ENCODE measurements at regions not wholly inside any gene's neighbourhood (a gene's known extent, or its start where the extent isn't known, plus 50 kb on each side); places are given as distances from the start of the nearest gene placed in this dataset.

DNA sequence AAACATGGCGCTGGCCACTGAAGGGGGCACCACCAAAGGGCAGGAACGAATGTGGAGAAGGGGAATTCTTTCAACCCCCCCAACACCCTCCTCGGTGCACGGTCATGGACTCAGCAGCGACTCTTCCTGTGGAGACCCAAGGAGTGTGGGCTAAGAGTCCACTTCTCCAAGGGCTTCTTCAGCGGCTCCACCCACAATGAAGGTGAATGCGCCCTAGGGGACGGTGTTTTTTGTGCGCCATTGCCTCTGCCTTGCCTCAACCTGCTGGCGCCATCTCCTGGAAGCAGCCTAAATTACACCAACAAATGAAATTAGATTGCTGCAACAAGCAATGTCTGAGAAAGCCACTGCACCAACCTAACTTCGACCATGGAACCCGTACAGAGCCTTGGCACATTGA, 169.2 kb upstream of the MAGEB18 start:
- TF ChIP-seq PHB (CRISPR knock-in tag; IDR thresholded peaks at IDR 0.05) (no peak), ZMIZ1 (IDR thresholded peaks at IDR 0.05; ENCODE audit: low read depth in 2 of 2, low read length in 2 of 2) (no peak), RBM39 (optimal IDR thresholded peaks at IDR 0.05; ENCODE audit: low read depth, low read length) (no peak), MECOM (CRISPR knock-in tag; IDR thresholded peaks at IDR 0.05) (no peak), GATAD2B (IDR thresholded peaks at IDR 0.05; ENCODE audit: borderline replicate concordance) (no peak), SMAD1 (IDR thresholded peaks at IDR 0.05; ENCODE audit: low read depth, low read length, partially characterized antibody) (no peak), MXI1 (IDR thresholded peaks at IDR 0.05; ENCODE audit: low read depth, low read length) (no peak)

Data from K562 (cell line).